ENCODE measurements at regions not wholly inside any gene's neighbourhood (a gene's known extent, or its start where the extent isn't known, plus 50 kb on each side); places are given as distances from the start of the nearest gene placed in this dataset.

DNA sequence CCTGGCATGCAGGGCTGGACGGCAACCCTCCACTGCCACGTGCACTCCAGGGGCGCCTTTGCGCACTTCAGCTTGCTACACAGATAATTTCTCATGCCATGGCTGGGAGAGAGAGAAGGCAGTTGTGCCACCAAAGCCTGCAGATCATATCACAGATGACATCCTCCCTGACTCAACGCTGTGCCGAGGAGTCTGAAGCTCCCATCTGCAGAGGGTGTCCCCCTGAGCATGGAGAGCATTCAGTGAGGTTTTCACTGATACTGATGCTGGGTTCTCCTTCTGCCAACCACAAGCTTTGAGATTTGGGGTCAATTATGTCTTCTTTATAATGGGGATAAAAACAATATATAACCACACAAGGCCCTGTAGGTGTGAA lies 607.4 kb upstream of the ADAMTS16 start:
- H3K4me2 ChIP-seq, result no peak overlapping the region
- TF ChIP-seq, protein P1, sequence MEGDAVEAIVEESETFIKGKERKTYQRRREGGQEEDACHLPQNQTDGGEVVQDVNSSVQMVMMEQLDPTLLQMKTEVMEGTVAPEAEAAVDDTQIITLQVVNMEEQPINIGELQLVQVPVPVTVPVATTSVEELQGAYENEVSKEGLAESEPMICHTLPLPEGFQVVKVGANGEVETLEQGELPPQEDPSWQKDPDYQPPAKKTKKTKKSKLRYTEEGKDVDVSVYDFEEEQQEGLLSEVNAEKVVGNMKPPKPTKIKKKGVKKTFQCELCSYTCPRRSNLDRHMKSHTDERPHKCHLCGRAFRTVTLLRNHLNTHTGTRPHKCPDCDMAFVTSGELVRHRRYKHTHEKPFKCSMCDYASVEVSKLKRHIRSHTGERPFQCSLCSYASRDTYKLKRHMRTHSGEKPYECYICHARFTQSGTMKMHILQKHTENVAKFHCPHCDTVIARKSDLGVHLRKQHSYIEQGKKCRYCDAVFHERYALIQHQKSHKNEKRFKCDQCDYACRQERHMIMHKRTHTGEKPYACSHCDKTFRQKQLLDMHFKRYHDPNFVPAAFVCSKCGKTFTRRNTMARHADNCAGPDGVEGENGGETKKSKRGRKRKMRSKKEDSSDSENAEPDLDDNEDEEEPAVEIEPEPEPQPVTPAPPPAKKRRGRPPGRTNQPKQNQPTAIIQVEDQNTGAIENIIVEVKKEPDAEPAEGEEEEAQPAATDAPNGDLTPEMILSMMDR (conservative IDR thresholded peaks at IDR 0.05; ENCODE audit: low read depth, low read length), result no peak

DNA sequence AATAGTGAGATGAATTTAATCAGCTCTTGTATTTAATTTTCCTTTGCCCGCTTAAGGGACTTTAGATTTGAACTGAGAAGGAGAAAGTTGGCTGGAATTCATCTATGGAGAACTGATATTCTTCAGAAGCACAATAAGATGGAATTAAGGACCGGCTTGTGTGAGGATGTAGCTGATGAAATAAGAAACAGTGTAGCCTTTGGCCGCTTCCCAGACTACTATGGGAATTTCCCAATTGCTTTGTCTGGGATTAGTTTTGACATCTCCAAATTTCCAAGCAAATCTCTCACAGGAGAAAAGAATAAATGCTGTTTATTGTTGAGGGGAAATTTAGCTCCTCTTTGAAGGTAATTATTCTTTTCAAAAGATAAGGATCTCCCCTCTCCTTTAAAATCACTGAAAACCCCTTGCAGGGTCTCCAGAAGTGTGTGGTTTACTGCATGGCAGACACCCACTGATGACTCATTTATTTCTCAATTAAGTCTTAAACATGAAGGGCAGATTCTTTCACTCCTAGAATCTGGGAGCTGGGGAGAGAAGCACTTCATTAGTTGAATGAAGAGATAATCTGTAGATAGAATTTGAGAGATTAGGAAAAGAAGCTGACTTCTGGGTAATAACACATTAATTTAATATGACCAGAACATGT lies 606.5 kb upstream of the ADAMTS16 start:
- H2AFZ ChIP-seq (ENCODE audit: low read depth), result no peak overlapping the region
- no peak overlapping the region for H3K27ac ChIP-seq
- H3K27me3 ChIP-seq (ENCODE audit: insufficient read depth, low read depth), result no peaks in the 10 kb centered on the region
- H3K4me1 ChIP-seq (ENCODE audit: low read depth, poor library complexity, severe bottlenecking), result no peaks in the 10 kb centered on the region
- TF ChIP-seq, protein P1 (conservative IDR thresholded peaks at IDR 0.05; ENCODE audit: low read depth, low read length), result no peak
- no peaks in the 10 kb centered on the region for H3K79me2 ChIP-seq (ENCODE audit: insufficient read depth, low read depth)
- H3K9ac ChIP-seq, result no peak overlapping the region
- no peak overlapping the region for H3K4me2 ChIP-seq
- H3K4me3 ChIP-seq (IDR thresholded peaks at IDR 0.05; ENCODE audit: insufficient read depth, low read depth, low read length), result no peak overlapping the region
- no peaks in the 10 kb centered on the region for H3K36me3 ChIP-seq (ENCODE audit: insufficient read depth)
- H4K20me1 ChIP-seq (ENCODE audit: insufficient read depth), result no peaks in the 10 kb centered on the region

More for the DNA sequence above, 607.4 kb upstream of the ADAMTS16 start:
- no peaks in the 10 kb centered on the region for H3K27me3 ChIP-seq (ENCODE audit: insufficient read depth, low read depth)
- H3K79me2 ChIP-seq (ENCODE audit: insufficient read depth, low read depth), result no peaks in the 10 kb centered on the region
- no peak overlapping the region for H3K4me3 ChIP-seq (IDR thresholded peaks at IDR 0.05; ENCODE audit: insufficient read depth, low read depth, low read length)
- H2AFZ ChIP-seq (ENCODE audit: low read depth), result no peak overlapping the region
- H3K9ac ChIP-seq, result no peak overlapping the region
- no peak overlapping the region for H3K27ac ChIP-seq
- H4K20me1 ChIP-seq (ENCODE audit: insufficient read depth), result no peaks in the 10 kb centered on the region
- H3K36me3 ChIP-seq (ENCODE audit: insufficient read depth), result no peaks in the 10 kb centered on the region
- H3K4me1 ChIP-seq (ENCODE audit: low read depth, poor library complexity, severe bottlenecking), result no peaks in the 10 kb centered on the region

DNA sequence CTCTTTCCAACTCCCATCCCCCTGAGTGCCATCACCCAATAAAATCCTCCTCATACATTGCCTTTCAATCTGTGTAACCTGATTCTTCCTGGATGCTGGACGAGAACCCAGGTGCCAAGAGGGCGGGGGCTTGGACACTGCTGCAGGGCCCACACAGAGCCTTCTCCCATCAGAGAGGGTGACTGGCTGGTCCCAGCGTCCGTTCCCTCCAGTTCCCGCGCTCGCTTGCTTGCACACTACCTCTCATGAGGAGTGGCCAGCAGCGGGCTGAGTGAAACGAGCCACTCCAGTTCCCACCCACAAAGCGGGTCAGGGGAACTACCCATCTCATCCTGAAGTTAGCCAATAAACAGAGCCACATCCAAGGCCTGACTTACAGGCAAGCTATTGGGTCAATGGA lies 602.6 kb upstream of the ADAMTS16 start:
- Histone ChIP-seq H2AFZ (ENCODE audit: low read depth) (no peak overlapping the region), H3K4me2 (no peak overlapping the region), H3K36me3 (ENCODE audit: insufficient read depth) (no peaks in the 10 kb centered on the region), H3K4me3 (IDR thresholded peaks at IDR 0.05; ENCODE audit: insufficient read depth, low read depth, low read length) (no peak overlapping the region), H3K4me1 (ENCODE audit: low read depth, poor library complexity, severe bottlenecking) (no peaks in the 10 kb centered on the region), H3K79me2 (ENCODE audit: insufficient read depth, low read depth) (no peaks in the 10 kb centered on the region), H3K27ac (no peak overlapping the region), H3K9ac (no peak overlapping the region), H4K20me1 (ENCODE audit: insufficient read depth) (no peaks in the 10 kb centered on the region), H3K27me3 (ENCODE audit: insufficient read depth, low read depth) (no peaks in the 10 kb centered on the region)
- TF ChIP-seq, protein P1 (conservative IDR thresholded peaks at IDR 0.05; ENCODE audit: low read depth, low read length), result no peak

DNA sequence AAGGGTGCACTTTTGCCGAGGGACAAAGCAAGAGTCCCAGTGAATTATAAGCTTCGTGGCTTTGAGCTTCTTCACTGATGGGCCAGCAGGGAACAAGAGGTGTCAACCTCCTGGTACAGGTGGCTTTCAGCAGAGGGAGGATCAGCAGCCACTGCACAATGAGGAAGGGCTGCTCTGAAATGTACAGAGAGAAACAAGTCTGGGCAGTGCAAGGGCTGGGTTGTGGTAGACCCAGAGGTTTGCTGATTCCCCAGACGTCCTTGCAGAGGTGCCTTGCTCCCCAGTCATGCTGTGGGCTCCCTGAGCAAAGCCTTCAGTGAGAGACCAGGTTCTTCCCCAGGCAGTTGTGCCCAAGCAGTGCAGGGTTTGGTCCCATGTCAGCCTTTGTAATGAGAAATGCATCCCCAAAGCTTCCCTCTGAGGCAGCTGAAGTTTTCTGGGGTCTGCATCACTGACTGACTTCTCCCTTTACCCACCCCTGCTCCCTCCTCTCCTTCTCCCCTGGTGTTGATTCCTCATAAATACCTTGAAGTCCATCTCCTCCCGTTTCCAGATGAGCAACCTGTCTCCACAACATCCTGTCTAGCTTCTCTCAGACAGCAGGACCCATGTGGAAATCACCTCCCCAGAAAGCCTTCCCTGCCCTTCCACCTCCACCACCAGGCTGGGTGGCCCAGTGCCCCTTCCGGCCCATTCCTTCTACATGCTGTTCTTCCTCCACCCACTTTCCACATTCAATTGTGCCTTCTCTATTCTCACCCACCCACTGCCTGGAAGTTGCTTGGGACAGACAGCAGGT lies 599.6 kb upstream of the ADAMTS16 start:
- Histone ChIP-seq H3K4me3 (IDR thresholded peaks at IDR 0.05; ENCODE audit: insufficient read depth, low read depth, low read length) (no peak overlapping the region), H4K20me1 (ENCODE audit: insufficient read depth) (no peaks in the 10 kb centered on the region), H3K27me3 (ENCODE audit: insufficient read depth, low read depth) (no peaks in the 10 kb centered on the region), H3K4me2 (no peak overlapping the region), H3K27ac (no peak overlapping the region), H3K79me2 (ENCODE audit: insufficient read depth, low read depth) (no peaks in the 10 kb centered on the region), H3K4me1 (ENCODE audit: low read depth, poor library complexity, severe bottlenecking) (no peaks in the 10 kb centered on the region), H3K9ac (no peak overlapping the region), H2AFZ (ENCODE audit: low read depth) (no peak overlapping the region), H3K36me3 (ENCODE audit: insufficient read depth) (no peaks in the 10 kb centered on the region)
- TF ChIP-seq, protein P1 (conservative IDR thresholded peaks at IDR 0.05; ENCODE audit: low read depth, low read length), result no peak
